GM10248 (cell line): ENCODE measurements at regions not wholly inside any gene's neighbourhood (a gene's known extent, or its start where the extent isn't known, plus 50 kb on each side); places are given as distances from the start of the nearest gene placed in this dataset.
"Not testable (repeated sequence)": the region's sequence is repeated elsewhere in the genome, so short reads cannot be mapped to it uniquely, and the experiment has no call there.

Source experiments
- CTCF ChIA-PET: fragments of 300-600 bp; sonication (Branson Sonifier 250); formaldehyde crosslinking; extraction: SDS; loops from one replicate; lab custom pipeline; 2021; ENCODE audit warnings: antibody characterized with exemption; lab: Yijun Ruan, JAX
- POLR2A ChIA-PET: fragments of 350-650 bp; sonication (Branson Sonifier 250); formaldehyde crosslinking; extraction: SDS; loops from one replicate; lab custom pipeline; 2020; ENCODE audit warnings: antibody characterized with exemption; lab: Yijun Ruan, JAX
- DNase-seq: peaks from one replicate; pipeline ENCODE4 v3.0.0; 2012; ENCODE audit errors: extremely low spot score
- TF ChIP-seq, protein P1 (sequence below): IDR thresholded peaks from 2 replicates; pipeline ENCODE4 v1.5.1; 2012; ENCODE audit warnings: mild to moderate bottlenecking, low read depth; ENCODE audit errors: extremely low read depth, missing control alignments, control extremely low read depth

DNA sequence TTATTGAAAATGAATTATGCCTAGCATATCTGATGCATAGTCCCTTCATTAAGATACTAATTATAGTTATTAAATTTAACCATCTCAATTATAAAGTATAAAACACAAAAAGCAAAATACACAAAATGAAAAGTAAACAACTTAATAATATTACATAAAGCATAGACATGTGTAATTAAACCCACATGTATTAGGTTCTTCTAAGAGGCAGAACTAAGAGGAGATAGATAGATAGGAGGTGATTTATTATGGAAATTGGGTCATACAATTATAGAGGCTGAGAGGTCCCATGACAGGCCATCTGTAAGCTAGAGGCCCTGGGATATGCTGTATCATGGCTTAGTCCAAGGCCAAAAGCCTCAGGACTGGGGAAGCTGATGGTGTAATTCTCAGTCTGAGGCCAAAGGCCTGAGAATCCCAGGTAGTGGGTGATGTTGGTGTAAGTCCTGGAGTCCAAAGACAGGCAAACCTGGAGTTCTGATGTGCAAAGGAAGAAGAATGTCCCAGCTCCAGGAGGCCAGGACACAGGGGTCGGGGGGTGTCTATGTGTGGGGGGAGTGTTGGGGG is 953.3 kb downstream of the TRHDE start:
- ChIA-PET POLR2A (no interaction called here), CTCF (no interaction called here)
- DNase-seq, result no peak
- TF ChIP-seq, protein P1, sequence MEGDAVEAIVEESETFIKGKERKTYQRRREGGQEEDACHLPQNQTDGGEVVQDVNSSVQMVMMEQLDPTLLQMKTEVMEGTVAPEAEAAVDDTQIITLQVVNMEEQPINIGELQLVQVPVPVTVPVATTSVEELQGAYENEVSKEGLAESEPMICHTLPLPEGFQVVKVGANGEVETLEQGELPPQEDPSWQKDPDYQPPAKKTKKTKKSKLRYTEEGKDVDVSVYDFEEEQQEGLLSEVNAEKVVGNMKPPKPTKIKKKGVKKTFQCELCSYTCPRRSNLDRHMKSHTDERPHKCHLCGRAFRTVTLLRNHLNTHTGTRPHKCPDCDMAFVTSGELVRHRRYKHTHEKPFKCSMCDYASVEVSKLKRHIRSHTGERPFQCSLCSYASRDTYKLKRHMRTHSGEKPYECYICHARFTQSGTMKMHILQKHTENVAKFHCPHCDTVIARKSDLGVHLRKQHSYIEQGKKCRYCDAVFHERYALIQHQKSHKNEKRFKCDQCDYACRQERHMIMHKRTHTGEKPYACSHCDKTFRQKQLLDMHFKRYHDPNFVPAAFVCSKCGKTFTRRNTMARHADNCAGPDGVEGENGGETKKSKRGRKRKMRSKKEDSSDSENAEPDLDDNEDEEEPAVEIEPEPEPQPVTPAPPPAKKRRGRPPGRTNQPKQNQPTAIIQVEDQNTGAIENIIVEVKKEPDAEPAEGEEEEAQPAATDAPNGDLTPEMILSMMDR, result no peak

DNA sequence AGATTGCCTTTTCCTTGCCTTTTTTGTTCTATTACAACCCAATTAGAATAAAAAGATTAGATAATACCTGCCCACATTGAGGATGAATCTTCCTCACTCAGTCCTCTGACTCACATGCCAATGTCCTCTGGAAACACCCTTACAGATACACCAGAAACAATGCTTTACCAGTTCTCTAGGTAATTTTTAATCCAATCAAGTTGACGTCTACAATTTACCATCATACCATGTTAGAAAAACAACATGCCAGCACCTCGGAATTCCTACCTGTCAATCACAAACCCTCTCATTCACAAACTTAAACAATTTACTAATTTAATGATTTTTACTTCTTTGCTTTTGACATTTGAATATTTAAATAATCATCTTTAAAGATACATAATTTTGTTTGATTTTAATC is 953.8 kb downstream of the TRHDE start:
- no peak for DNase-seq
- CTCF ChIA-PET, result no interaction called here
- POLR2A ChIA-PET, result no interaction called here
- TF ChIP-seq, protein P1, result no peak

GRCh38 chr12:73226593-73226992 is 954.4 kb downstream of the TRHDE start:
- TF ChIP-seq, protein P1, result no peak
- DNase-seq, result no peak
- ChIA-PET POLR2A (no interaction called here), CTCF (no interaction called here)

- CTCF ChIA-PET, POLR2A ChIA-PET, DNase-seq: not testable (repeated sequence)
These were observed 956.7 kb downstream of the TRHDE start for GRCh38 chr12:73228828-73229227.

DNA sequence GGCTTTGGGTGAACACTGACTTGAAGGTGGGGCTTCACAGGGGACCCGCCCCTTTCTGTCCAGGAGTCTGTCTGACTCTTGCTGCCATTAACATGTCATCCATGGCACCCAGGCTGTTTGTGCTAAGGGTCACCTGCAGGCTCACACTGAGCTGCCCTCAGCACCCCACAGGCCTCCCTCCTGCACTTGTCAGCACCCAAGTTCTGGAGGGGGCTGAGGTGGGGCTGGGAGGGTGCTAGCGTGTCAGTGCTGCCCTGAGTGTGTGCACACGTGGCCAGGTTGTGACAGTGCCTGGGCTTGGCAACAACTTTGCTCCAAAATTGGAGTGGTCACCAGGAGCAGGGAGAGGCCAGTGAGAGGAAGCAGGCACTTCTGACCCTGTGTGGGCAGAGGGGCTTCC is 963.2 kb downstream of the TRHDE start:
- no peak for DNase-seq
- CTCF ChIA-PET, result no interaction called here
- TF ChIP-seq, protein P1, result no peak
- POLR2A ChIA-PET, result no interaction called here

GRCh38 chr12:73240110-73240509 is 967.9 kb downstream of the TRHDE start:
- DNase-seq, result no peak
- TF ChIP-seq, protein P1, result no peak
- POLR2A ChIA-PET, result no interaction called here
- CTCF ChIA-PET, result no interaction called here

DNA sequence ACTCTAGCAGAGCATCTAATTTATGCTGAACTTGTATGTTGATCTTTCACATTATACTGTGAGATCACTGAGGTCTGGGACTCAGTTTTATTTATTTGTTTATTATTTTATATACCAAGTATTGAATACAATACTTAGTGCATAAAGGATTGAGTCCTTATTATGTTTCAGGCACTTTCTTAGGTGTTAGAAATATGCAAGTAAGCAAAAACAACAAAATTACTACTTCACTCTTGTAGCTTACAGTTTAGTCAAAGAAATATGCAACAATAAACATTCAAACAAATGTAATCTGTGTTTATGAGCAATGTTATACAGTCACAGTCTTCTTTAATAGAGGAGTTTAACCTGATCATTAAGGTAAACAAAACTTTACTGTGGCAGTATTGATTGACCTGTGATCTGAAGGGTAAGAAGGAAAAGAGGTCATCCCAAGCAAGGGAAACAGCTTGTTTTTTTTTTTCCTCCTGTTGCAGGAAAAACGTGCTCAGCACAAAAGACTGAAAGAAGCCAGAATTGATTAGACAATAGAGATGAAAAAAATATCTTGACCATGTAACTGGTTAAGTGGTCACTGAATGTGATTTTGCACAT is 990.7 kb downstream of the TRHDE start:
- TF ChIP-seq, protein P1, result no peak
- POLR2A ChIA-PET, result no interaction called here
- CTCF ChIA-PET, result no interaction called here

More for the DNA sequence above, 990.7 kb downstream of the TRHDE start:
- no peak for DNase-seq
